22Rv1 (cell line): ENCODE measurements at regions not wholly inside any gene's neighbourhood (a gene's known extent, or its start where the extent isn't known, plus 50 kb on each side); places are given as distances from the start of the nearest gene placed in this dataset.

Experiments
- ZFX ChIP-seq: fragments of 450-650 bp; IDR thresholded peaks from 2 replicates; pipeline ENCODE4 v1.6.1; 2017; ENCODE audit warnings: antibody characterized with exemption, borderline replicate concordance
- TF ChIP-seq, protein P1 (sequence below): fragments of 450-650 bp; IDR thresholded peaks from 2 replicates; pipeline ENCODE4 v1.5.1; 2017; ENCODE audit warnings: mild to moderate bottlenecking

DNA sequence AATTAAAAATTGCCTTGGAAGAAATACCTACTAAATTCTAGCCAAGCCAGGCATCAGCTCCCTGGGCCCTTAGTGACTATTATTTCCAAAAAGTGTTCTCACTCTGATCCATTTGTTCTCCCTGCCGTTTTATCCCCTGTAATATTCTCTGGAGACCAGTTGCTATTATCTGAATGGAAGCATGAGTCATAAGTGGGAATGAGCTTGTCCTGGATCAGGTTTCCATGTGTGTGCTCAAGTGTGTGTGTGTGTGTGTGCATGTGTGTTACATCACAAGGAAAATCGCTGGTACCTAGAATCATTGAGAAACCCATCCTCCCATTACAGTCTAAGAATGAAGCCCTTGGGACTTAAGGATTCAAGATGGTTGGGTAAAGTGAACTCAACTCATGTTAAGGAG lies 130.3 kb upstream of the CXCR4 start:
- TF ChIP-seq, protein P1, sequence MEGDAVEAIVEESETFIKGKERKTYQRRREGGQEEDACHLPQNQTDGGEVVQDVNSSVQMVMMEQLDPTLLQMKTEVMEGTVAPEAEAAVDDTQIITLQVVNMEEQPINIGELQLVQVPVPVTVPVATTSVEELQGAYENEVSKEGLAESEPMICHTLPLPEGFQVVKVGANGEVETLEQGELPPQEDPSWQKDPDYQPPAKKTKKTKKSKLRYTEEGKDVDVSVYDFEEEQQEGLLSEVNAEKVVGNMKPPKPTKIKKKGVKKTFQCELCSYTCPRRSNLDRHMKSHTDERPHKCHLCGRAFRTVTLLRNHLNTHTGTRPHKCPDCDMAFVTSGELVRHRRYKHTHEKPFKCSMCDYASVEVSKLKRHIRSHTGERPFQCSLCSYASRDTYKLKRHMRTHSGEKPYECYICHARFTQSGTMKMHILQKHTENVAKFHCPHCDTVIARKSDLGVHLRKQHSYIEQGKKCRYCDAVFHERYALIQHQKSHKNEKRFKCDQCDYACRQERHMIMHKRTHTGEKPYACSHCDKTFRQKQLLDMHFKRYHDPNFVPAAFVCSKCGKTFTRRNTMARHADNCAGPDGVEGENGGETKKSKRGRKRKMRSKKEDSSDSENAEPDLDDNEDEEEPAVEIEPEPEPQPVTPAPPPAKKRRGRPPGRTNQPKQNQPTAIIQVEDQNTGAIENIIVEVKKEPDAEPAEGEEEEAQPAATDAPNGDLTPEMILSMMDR = no peak
- no peak for TF ChIP-seq ZFX
